HG03439 (cell line): ENCODE measurements at regions not wholly inside any gene's neighbourhood (a gene's known extent, or its start where the extent isn't known, plus 50 kb on each side); places are given as distances from the start of the nearest gene placed in this dataset.

ENCODE experiments used
- ATAC-seq: cut with Tn5 transposase; IDR thresholded peaks from one replicate; pipeline ENCODE4 v1.9.1; 2021; ENCODE audit warnings: mild to moderate bottlenecking, moderate library complexity; ENCODE audit not compliant: unreplicated experiment

DNA sequence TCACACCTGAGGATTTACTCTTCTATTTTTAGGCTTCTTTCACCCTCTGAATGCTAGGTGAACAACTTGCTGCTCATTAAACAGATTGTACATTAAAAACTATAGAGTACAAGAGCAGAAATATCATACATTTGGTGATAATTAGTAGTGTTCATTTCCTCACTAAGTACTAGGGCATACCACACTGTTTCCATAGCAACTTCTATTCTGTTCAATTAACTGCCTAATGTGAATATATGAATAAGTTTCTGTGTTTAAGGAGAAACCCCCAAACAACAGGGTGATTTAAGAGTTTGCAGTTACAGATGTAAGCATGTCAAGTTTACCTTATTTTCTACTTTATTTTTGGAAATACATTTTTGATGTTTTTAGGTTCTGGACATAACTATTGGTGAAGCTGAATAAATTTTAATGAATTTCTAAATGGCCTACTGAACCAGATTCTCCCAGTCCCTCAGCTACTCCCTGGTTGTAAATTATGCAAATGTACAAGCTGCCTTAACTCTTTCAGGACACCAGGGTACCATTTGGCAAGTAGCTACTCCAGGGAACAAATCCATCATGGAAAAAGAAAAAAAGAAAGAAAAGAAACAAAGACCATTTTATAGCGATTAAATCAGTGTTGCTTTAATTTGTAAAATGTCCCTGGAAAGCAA lies 199.8 kb upstream of the NAV3 start:
- ATAC-seq, result no peak

DNA sequence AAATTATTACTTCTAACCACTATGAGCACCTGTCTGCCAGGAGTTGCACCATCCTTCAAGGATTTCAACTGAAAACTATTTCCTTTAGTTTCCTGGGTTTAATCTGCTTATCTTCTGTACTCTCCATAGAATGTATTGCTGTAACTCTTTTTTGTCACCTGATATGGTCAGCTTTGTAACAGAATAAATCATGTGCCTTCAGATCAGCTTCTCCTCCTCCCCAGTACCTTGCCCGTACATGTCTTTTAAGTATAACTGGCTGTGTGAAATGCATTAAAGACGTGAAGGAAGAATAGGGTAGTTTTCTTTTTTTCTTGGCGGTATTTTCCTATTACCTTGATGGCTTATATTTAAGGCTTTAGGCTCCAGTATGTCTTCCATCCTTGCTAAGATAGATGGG lies 200.3 kb upstream of the NAV3 start:
- no peak for ATAC-seq

DNA sequence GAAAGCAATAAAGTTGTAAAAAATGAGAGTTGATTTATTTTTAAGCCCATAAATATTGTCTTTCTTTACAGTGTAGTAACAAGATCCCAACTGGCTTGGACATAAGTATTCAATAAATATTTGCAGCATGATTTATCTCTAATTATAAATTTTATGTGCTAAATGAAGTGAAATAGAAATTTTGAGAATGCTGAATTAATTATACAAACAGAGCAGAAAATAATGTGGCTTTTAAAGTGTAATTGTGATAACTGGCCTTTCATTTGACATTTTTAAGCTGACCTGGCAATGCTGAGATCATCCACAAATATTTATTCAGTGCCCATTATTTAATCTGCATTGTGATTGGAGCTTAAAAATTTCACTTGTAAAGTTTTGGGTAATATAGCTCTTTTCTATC lies 201.6 kb upstream of the NAV3 start:
- ATAC-seq, result no peak

DNA sequence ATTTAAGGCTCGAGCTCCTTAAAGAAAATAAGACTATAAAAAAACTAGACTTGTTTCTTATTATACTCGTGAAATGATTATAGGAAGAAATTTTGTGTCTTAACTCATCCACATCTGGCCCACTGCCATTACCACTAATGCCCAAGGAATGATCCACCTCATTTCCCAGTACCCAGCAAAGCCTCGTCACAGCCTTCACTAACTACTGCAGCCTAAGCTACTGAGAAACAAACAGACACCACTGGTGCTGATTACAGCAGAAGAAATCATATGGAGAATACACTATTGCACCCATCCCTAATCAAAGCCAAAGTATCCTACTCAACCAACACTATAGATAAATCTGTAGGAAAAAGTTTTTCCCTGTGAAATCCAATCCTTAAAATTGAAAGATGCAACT lies 205.3 kb upstream of the NAV3 start:
- no peak for ATAC-seq

DNA sequence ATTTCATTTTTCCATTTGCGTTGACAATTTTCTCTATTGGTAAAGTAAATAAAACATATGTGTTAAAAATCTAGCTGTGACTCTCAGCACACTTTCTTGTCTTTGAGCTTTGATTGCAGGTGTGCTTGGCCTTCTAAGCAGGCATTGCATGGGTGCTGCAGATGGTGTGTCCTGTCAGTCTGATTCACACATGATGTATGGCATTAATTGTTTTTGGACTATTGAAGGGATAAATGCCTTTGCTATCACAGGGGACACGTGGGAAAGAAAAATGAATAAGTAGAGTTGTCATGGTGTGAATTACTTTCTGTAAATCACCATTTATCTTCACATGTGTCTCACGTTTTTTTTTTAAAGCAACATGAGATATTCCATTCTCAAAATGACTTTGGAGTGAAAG lies 211.3 kb upstream of the NAV3 start:
- no peak for ATAC-seq

DNA sequence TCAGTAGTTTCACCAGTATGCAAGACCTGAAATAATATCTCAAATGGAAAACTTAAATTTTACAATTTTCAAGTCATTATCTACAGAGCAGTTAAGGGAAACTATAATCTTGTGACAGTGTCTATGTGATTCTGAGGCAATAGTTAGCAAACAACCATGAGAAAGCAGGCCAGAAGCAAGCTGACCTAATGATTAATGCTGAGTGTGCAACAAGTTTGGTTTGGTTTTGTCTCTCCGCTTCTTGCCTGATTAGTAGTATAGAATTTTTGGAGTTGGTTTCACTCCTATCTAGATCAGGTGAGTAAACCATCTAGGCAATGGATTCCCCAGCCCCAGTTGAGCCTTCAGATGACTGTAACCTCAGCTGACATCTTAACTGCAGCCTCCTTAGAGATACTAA lies 212.9 kb upstream of the NAV3 start:
- ATAC-seq, result no peak

DNA sequence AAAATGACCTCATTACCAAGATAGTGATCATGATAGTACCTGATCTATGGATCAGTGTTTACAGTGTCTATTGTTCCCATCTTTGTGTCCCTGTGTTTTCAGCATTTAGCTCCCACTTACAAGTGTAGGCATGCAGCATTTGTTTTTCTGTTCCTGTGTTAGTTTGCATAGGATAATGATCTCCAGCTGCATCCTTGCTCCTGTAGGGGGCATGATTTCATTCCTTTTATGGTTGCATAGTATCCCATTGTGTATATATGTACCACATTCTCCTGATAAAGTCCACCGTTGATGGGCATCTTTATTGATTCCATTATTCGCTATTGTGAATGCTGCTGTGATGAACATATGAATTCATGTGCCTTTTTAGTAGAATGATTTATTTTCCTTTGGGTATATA lies 215.4 kb upstream of the NAV3 start:
- no peak for ATAC-seq

DNA sequence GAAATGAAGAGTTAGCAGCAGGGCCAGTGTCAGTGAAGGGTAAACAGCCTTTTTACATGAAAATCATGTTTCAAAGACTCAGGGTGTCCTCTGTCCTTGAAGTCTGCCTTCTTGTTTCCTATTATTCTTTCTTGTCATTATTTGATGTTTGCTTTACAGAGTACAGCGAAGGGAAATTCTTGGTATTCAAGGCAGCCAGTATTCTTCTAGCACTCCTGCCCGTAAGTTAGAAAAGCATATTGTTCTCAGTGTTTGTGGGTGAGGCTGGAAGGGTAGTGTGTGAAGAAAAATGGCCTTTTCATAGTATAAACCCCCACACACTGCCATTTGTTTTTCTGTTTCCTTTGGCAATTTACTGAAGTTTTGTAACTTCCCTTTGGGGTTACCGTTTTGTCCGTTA lies 217.3 kb upstream of the NAV3 start:
- ATAC-seq, result no peak

DNA sequence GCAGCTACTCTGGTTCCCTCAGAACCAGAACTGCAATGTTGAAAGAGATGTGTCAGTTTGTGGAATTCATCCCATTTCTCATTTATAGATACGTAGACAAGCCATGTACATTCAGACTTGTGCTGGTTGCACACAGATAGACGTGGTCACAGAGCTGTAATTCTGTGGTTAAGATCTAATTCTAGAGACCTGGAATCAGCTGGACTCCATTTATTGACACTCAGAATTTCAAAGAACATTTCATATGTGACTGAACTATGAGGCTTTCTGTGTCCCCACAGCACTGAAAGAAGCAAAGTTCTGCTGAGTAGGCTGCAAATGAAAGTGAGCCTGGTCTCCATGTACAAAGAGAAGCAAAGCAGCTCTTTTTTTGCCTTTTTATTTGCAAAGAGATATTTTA lies 220.2 kb upstream of the NAV3 start:
- ATAC-seq, result no peak

DNA sequence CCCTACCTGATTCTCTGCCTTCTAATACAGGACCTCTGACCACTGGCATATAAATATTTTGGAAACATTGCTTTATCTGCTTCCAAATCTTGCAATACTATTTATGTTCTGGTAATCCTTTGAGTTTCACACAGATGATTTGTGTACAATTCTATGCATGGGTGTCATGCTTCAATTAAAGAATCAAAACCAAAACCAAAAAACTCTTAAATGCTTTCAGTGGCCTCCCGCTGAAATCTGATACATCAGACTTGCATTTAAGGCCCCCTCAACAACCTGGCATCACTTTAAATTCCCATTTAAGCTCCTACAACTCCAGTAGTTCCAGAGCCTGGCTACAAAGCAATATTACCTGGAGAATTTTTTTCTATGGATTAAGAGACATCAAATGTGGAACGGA lies 221.7 kb upstream of the NAV3 start:
- ATAC-seq, result no peak

DNA sequence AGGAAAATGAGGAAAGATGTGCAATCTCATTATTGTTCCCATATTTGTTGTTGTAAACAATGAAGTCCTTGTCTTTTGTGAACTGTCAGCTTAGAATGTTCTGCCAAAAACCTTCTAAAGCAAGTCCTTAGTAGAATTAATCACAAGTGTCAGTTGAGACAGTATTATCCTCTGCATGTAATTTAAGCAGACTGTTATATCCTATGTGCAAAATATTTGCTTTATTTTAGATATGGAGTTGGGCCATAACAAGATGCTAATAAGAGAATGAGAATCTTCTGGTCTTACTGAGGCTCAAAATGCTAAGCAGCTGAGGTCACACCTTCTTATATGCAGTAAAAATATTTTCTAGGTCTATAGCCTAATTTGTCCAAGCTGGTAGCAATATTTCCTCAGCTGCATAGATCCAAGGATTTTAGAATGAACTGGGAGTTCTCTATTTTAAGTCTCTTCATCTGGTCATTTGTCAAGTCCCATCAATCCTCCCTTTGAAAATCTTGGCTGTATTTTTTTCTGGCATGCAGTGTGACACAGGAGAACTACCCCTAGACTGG lies 222.3 kb upstream of the NAV3 start:
- no peak for ATAC-seq

DNA sequence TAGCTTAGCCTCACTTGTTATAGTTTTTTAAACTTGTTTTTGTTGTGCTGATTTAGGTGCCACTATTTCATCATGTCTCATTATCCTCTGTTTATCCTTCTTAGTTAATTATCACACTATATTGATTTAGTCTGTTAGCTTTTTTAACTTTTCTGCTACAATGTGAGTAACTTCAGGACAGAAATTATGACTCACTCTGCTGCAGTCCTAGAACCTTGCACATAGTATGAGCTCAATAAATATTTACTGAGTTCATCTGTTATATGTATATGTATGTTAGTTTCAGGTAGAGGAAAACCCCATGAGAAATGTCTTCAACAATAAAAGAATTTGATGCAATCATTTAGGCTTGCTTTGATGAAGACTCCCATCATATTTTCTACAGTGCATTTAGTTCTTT lies 224.3 kb upstream of the NAV3 start:
- ATAC-seq, result no peak

DNA sequence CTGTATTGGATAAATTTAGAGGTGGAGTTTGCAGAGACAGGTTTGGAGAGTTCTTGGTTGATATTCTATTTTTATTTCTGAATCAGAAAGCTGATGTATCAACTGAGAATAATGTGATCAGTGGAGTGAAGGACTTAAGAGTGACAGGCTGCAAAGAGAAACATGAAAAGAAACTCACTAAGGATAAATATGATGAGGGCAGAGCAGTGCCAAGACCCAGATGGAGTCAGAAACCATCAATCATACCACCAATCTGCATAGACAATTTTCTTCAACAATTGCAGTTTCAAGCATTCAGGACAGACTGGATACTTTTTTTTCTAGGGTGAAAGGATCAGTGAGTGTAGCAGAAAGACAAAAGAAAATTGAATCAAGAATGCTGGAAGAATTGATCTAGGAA lies 226.7 kb upstream of the NAV3 start:
- no peak for ATAC-seq

DNA sequence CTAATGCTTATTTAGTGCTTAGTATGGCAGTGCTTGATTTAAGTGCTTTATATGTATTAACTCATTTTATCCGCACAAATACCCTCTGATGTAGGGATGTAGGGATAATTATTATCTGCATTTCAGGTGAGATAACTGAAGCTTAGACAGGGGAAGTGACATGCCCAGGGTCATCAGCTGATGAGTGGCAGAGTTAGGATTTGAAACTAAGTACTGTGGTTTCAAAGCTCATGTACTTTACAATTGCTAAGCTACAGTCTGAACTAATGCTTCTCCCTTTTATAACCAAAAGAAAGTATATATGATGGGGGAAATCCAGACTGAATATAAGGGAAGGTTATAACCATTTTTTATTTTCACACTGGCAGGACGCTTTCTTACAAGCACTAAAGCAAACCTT lies 229.6 kb upstream of the NAV3 start:
- ATAC-seq, result no peak

DNA sequence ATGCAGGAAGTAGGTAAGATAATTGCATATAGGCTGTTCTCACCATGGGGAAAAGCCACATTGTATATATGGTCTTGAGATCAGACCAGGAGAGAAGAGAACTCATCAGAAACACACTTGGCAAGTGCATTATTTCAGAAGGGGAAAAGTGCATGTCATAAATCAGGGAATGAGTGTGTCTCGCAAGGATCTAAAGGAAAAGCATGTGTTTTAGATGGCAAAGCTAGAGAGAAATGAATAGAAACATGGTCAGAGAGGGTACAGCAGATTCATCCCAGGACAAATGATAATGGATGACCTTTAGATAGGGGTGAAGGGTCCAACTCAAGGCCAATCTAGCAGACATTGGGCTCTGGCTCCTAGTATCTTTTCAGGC lies 230.2 kb upstream of the NAV3 start:
- no peak for ATAC-seq

DNA sequence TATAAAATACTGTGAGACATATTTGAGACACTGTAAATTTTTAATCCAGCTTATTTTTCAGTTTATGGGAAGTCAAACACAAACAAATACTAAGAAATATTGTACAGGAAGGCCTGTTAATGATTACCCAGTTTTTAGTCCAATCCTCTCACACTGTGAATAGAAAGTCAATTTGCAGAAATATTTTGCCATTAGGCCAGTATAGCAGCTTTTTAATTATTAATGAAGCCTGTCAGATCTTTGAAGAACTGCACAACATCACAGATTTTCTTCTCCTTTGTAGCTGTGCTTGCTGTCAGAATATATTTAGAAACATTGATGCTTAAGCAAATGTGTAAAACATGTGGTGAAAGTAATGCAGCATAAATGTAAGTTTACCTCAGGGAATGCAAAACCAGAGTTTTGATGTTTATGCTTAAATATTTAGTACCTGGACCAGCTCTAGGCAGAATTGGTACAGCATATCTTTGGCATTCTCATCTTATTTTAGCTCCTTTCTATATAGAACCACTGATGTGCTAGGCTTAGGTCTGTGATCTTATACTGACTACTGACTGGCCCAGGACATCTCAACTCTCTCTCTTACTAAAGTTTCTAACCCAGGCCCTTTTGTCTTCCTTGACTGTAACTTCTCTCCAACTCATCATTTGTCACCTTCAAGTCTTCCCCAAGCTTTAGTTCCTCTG lies 230.8 kb upstream of the NAV3 start:
- peak; percentile 55 for ATAC-seq

DNA sequence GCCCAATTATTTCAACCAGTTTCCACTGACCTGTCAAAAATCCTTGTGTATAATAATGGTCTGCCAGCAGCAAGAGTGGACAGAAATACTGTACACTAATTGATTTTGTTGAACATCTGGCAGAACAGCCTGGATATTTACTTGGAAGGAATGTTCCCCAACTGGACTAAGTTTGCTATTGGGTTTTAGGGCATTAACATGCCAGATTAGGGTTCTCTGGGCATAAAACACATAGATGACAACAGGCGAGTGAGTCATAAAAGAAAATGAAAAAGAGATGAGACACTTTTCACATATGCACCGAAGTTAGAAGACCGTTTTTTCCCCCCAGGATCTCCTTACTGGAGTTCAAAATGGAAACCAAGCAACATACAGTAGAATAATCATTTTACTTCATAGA lies 236.3 kb upstream of the NAV3 start:
- no peak for ATAC-seq

DNA sequence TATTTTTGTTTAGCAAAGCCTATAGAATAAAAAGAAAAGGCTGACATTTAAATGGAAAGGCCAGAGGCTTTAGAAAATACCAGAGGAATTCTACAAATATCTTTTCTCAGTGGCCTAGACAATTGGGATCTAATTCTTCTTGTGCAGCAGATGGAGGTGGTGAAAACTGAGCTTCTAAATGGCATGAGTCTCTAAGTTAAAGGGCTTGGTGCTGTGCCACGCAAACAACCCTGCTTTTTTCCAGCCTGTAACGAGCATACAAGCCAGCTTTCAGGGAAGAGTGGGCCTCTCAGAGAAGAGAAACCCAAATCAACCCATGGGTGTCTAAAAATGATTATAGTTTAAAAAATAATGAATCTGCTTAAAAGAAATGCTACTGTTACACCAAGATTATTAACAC lies 237.9 kb upstream of the NAV3 start:
- no peak for ATAC-seq

DNA sequence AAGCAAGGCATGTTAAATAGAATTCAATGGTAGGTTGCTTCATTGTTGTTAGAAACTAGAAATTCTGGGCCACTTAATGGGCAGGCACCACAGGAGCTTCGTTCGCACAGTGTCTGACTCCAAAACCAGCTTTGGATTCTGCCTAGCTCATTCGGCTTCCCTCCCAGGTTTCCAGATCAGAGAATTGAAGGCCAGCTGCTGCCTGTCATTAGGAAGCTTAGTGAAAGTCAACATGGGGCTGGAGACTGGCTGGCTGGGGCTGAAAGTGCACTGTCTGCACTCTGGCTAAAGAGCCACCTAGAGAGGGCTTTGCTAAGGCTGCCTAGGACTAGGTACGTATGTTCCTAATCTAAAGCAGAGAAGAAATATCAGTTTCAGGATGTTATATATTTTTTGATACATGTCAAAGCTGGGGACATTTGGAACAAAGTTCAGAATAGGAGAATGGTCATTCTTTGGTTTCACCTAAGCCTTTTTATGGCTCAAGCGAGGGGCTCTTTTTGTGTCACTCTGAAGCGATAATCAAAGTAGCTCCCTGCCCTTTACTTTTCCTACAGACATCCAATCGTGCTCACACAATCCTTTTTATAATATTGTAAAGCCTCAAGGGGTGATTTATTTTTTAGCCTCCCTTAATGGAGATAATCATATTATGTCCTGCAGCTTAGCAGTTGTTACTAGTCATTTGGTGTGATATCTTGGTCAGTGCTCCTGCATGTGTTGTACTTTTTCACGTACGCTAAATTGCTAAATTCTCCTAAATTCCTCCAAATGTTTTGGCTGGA lies 238.5 kb upstream of the NAV3 start:
- no peak for ATAC-seq

DNA sequence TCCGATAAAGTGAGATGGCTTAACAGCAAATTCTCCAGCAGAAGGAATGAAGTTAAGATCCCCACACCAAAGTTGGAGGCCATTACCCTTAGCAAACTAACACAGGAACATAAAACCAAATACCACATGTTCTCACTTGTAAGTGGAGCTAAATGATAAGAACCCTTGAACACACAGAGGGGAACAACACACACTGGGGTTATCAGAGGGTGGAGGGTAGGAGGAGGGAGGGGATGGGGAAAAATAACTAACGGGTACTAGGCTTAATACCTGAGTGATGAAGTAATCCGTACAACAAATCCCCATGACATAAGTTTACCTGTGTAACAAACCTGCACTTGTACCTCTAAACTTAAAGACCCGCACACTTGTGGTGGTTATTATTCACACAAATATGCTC lies 240.4 kb upstream of the NAV3 start:
- ATAC-seq, result no peak

DNA sequence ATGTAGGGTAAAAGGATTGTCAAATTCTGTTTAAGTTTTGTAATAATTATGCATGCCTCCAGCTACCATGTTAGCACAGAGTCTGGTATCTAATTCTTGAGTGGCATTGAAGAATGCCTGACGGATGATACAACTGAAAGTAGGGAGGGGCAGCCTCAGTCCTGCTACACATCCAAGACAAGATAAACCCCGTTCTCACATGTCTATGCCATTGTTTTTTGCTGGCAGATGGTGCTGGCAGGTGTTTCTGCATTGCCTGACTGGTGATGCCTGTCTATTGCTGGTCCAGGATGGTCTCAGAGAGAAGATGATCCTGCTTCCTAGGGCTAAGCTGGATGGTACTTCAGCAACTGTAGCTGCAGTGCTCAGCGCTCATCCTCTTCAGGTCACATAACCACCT lies 245.8 kb upstream of the NAV3 start:
- ATAC-seq, result no peak
